HEK293T (cell line): ENCODE measurements at regions not wholly inside any gene's neighbourhood (a gene's known extent, or its start where the extent isn't known, plus 50 kb on each side); places are given as distances from the start of the nearest gene placed in this dataset.

Experiments
- BHLHE40 ChIP-seq: fragments of 450-650 bp; IDR thresholded peaks from 2 replicates; pipeline ENCODE4 v1.6.1; 2016; ENCODE audit warnings: mild to moderate bottlenecking, moderate library complexity, borderline replicate concordance
- ELF4 ChIP-seq: fragments of 450-650 bp; IDR thresholded peaks from 2 replicates; pipeline ENCODE4 v1.6.1; 2017; ENCODE audit warnings: antibody characterized with exemption
- FOXA1 ChIP-seq: fragments of 450-650 bp; IDR thresholded peaks from 2 replicates; pipeline ENCODE4 v1.6.1; 2016; ENCODE audit warnings: mild to moderate bottlenecking
- FOXK2 ChIP-seq: fragments of 450-650 bp; IDR thresholded peaks from 2 replicates; pipeline ENCODE4 v1.6.1; 2016; ENCODE audit warnings: mild to moderate bottlenecking
- FOXM1 ChIP-seq: fragments of 450-650 bp; IDR thresholded peaks from 2 replicates; pipeline ENCODE4 v1.6.1; 2017; ENCODE audit warnings: mild to moderate bottlenecking, borderline replicate concordance
- NFRKB ChIP-seq: fragments of 450-650 bp; IDR thresholded peaks from 2 replicates; pipeline ENCODE4 v1.6.1; 2016; ENCODE audit warnings: mild to moderate bottlenecking, moderate library complexity
- SP1 ChIP-seq: fragments of 450-650 bp; IDR thresholded peaks from 2 replicates; pipeline ENCODE4 v1.6.1; 2017
- SUZ12 ChIP-seq: fragments of 450-650 bp; IDR thresholded peaks from 2 replicates; pipeline ENCODE4 v1.6.1; 2016; ENCODE audit warnings: mild to moderate bottlenecking
- TARDBP ChIP-seq: fragments of 450-650 bp; IDR thresholded peaks from 2 replicates; pipeline ENCODE4 v1.6.1; 2016
- TF ChIP-seq, protein P1 (sequence below): fragments of 450-650 bp; IDR thresholded peaks from 2 replicates; pipeline ENCODE4 v1.6.1; 2016

DNA sequence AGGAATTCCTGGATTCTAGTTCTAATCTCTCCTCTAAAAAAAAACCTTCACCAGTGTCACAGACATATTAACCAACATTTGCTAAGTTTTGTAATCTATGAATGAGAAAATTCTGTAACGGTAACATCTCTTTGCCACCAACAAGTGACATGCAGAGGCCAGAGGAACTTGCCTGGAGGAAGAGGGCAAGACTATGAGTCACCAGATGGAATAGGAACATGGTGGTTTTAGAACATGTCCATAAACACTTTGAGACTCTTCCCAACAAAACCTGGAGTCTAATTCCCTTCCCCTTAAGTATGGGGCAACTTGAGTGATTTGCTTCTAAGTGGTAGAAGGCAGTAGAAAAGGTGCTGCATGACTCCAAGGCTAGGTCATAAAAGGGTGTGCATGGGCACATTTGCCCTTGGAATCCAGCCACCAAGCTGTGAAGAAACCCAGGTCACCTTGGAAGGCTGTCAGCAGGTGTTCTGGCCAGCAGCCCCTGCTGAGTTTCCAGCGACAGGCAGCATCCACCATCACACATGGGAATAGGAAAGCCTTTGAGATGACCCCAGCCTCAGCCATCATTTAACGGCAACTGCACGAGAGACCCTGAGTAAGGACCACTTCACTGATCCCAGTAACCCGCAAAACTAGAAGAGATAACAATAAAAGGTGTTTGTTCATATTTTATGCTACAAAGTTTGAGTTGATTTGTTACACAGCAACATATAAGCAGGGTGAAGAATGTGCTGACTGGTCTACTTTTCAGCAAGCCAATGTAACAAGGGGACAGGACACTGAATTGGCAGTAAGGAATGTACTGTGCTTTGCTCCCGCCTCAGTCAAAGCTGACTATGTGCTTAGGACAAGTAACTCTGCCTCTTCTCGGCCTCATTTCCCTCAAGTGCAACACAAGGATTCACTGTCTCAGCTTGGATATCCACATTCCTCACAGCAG, 90.6 kb downstream of the SKA1 start:
- TF ChIP-seq SP1: no peak
- no peak for TF ChIP-seq BHLHE40
- no peak for TF ChIP-seq NFRKB
- TF ChIP-seq FOXK2: no peak
- TF ChIP-seq TARDBP: no peak
- no peak for TF ChIP-seq FOXM1
- no peak for TF ChIP-seq FOXA1
- TF ChIP-seq ELF4: no peak
- TF ChIP-seq, protein P1, sequence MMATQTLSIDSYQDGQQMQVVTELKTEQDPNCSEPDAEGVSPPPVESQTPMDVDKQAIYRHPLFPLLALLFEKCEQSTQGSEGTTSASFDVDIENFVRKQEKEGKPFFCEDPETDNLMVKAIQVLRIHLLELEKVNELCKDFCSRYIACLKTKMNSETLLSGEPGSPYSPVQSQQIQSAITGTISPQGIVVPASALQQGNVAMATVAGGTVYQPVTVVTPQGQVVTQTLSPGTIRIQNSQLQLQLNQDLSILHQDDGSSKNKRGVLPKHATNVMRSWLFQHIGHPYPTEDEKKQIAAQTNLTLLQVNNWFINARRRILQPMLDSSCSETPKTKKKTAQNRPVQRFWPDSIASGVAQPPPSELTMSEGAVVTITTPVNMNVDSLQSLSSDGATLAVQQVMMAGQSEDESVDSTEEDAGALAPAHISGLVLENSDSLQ: no peak
- no peak for TF ChIP-seq SUZ12
